ENCODE measurements at regions not wholly inside any gene's neighbourhood (a gene's known extent, or its start where the extent isn't known, plus 50 kb on each side); places are given as distances from the start of the nearest gene placed in this dataset.

DNA sequence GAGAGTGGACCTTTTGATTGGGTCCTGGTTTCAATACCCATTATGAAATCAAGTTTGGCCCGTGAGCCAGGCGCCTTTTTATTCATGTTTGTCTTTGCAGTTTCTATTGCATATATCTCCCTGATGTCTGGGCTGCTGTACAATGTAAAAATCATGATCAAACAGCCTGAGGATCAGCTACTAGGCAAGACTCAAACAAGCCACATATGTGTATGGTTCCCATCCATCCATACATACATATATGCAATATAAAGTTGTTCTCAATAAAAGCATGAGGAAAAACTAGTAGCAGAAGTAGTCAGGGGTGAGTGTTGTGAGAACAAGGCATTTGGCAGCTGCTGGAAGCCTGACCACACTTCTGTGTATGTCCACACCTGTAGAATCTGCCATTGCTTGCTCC lies 562.4 kb upstream of the USP24 start (continued):
- TF ChIP-seq, protein P1, sequence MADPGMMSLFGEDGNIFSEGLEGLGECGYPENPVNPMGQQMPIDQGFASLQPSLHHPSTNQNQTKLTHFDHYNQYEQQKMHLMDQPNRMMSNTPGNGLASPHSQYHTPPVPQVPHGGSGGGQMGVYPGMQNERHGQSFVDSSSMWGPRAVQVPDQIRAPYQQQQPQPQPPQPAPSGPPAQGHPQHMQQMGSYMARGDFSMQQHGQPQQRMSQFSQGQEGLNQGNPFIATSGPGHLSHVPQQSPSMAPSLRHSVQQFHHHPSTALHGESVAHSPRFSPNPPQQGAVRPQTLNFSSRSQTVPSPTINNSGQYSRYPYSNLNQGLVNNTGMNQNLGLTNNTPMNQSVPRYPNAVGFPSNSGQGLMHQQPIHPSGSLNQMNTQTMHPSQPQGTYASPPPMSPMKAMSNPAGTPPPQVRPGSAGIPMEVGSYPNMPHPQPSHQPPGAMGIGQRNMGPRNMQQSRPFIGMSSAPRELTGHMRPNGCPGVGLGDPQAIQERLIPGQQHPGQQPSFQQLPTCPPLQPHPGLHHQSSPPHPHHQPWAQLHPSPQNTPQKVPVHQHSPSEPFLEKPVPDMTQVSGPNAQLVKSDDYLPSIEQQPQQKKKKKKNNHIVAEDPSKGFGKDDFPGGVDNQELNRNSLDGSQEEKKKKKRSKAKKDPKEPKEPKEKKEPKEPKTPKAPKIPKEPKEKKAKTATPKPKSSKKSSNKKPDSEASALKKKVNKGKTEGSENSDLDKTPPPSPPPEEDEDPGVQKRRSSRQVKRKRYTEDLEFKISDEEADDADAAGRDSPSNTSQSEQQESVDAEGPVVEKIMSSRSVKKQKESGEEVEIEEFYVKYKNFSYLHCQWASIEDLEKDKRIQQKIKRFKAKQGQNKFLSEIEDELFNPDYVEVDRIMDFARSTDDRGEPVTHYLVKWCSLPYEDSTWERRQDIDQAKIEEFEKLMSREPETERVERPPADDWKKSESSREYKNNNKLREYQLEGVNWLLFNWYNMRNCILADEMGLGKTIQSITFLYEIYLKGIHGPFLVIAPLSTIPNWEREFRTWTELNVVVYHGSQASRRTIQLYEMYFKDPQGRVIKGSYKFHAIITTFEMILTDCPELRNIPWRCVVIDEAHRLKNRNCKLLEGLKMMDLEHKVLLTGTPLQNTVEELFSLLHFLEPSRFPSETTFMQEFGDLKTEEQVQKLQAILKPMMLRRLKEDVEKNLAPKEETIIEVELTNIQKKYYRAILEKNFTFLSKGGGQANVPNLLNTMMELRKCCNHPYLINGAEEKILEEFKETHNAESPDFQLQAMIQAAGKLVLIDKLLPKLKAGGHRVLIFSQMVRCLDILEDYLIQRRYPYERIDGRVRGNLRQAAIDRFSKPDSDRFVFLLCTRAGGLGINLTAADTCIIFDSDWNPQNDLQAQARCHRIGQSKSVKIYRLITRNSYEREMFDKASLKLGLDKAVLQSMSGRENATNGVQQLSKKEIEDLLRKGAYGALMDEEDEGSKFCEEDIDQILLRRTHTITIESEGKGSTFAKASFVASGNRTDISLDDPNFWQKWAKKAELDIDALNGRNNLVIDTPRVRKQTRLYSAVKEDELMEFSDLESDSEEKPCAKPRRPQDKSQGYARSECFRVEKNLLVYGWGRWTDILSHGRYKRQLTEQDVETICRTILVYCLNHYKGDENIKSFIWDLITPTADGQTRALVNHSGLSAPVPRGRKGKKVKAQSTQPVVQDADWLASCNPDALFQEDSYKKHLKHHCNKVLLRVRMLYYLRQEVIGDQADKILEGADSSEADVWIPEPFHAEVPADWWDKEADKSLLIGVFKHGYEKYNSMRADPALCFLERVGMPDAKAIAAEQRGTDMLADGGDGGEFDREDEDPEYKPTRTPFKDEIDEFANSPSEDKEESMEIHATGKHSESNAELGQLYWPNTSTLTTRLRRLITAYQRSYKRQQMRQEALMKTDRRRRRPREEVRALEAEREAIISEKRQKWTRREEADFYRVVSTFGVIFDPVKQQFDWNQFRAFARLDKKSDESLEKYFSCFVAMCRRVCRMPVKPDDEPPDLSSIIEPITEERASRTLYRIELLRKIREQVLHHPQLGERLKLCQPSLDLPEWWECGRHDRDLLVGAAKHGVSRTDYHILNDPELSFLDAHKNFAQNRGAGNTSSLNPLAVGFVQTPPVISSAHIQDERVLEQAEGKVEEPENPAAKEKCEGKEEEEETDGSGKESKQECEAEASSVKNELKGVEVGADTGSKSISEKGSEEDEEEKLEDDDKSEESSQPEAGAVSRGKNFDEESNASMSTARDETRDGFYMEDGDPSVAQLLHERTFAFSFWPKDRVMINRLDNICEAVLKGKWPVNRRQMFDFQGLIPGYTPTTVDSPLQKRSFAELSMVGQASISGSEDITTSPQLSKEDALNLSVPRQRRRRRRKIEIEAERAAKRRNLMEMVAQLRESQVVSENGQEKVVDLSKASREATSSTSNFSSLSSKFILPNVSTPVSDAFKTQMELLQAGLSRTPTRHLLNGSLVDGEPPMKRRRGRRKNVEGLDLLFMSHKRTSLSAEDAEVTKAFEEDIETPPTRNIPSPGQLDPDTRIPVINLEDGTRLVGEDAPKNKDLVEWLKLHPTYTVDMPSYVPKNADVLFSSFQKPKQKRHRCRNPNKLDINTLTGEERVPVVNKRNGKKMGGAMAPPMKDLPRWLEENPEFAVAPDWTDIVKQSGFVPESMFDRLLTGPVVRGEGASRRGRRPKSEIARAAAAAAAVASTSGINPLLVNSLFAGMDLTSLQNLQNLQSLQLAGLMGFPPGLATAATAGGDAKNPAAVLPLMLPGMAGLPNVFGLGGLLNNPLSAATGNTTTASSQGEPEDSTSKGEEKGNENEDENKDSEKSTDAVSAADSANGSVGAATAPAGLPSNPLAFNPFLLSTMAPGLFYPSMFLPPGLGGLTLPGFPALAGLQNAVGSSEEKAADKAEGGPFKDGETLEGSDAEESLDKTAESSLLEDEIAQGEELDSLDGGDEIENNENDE (IDR thresholded peaks at IDR 0.05; ENCODE audit: insufficient replicate concordance, low read length) = no peak
- TF ChIP-seq SUZ12 (IDR thresholded peaks at IDR 0.05; ENCODE audit: low read length) (no peak), NANOG (IDR thresholded peaks at IDR 0.05; ENCODE audit: insufficient read depth, low read depth, low read length, poor library complexity, severe bottlenecking) (no peak), JUND (IDR thresholded peaks at IDR 0.05; ENCODE audit: low read length) (no peak), POLR2AphosphoS5 (IDR thresholded peaks at IDR 0.05; ENCODE audit: low read depth, low read length) (no peak), NRF1 (IDR thresholded peaks at IDR 0.05; ENCODE audit: low read depth, low read length) (no peak), EGR1 (IDR thresholded peaks at IDR 0.05; ENCODE audit: borderline replicate concordance, low read depth, low read length) (no peak), KDM5A (IDR thresholded peaks at IDR 0.05; ENCODE audit: low read length) (no peak)
